CD4-positive, alpha-beta T cell (primary cell): ENCODE measurements at regions not wholly inside any gene's neighbourhood (a gene's known extent, or its start where the extent isn't known, plus 50 kb on each side); places are given as distances from the start of the nearest gene placed in this dataset.

Source experiments
- ATAC-seq: fragments of 200-7000 bp; cut with Tn5 transposase; one replicate; pipeline ENCODE4 v1.10.0; 2022; ENCODE audit warnings: mild to moderate bottlenecking; ENCODE audit not compliant: poor library complexity
- CTCF ChIA-PET: fragments of 350-600 bp; sonication (Branson Sonifier 250); formaldehyde crosslinking; loops from one replicate; lab custom pipeline; 2021; ENCODE audit warnings: antibody characterized with exemption, inconsistent platforms; lab: Charles Lee
- POLR2A ChIA-PET: fragments of 350-600 bp; sonication (Branson Sonifier 250); formaldehyde crosslinking; loops from one replicate; lab custom pipeline; 2021; ENCODE audit warnings: antibody characterized with exemption, inconsistent platforms; lab: Charles Lee
- DNase-seq, 14 experiments: peaks; one replicate each; pipeline ENCODE4 v3.0.0-alpha.2; 2013 to 2020; ENCODE audit warnings: mixed read lengths in 2 of 14
- H3K27ac ChIP-seq, 2 donors: one replicate each; pipeline versions ENCODE4 v1.5.1 to v1.7.0; 2013; ENCODE audit warnings: low read length in 2 of 2, low read depth in 1 of 2, mild to moderate bottlenecking in 1 of 2
- H3K27me3 ChIP-seq, 2 experiments: 1 replicate in 1 of 2; 2 replicates in 1 of 2; pipeline versions ENCODE4 v1.6.1 to v1.7.0; 2013; ENCODE audit warnings: low read length in 2 of 2, control low read depth in 1 of 2, mild to moderate bottlenecking in 1 of 2, moderate library complexity in 1 of 2; ENCODE audit not compliant: insufficient read depth in 2 of 2, control insufficient read depth in 1 of 2
- H3K36me3 ChIP-seq: one replicate; pipeline ENCODE4 v1.6.1; 2013; ENCODE audit warnings: low read length, control low read depth; ENCODE audit not compliant: insufficient read depth
- H3K4me1 ChIP-seq: one replicate; pipeline ENCODE4 v1.6.1; 2013; ENCODE audit warnings: low read length, control low read depth; ENCODE audit not compliant: insufficient read depth
- H3K4me3 ChIP-seq: one replicate; pipeline ENCODE4 v1.5.1; 2013; ENCODE audit warnings: mild to moderate bottlenecking, low read length, moderate library complexity
- H3K9me3 ChIP-seq, 2 experiments: 1 replicate in 1 of 2; 2 replicates in 1 of 2; pipeline versions ENCODE4 v1.6.1 to v1.7.0; 2013; ENCODE audit warnings: low read length in 2 of 2, mild to moderate bottlenecking in 2 of 2, control low read depth in 1 of 2, moderate library complexity in 1 of 2; ENCODE audit not compliant: control insufficient read depth in 1 of 2, insufficient read depth in 1 of 2
- H3K27ac Mint-ChIP-seq: one replicate; pipeline ENCODE4 v1.8.0; 2020; ENCODE audit warnings: mixed read lengths
- H3K27me3 Mint-ChIP-seq: one replicate; pipeline ENCODE4 v1.8.0; 2021; ENCODE audit warnings: mixed read lengths
- H3K36me3 Mint-ChIP-seq: one replicate; pipeline ENCODE4 v1.8.0; 2021; ENCODE audit warnings: low read depth, mixed read lengths
- H3K4me1 Mint-ChIP-seq: one replicate; pipeline ENCODE4 v1.8.0; 2021; ENCODE audit warnings: low read depth, mixed read lengths
- H3K4me3 Mint-ChIP-seq: one replicate; pipeline ENCODE4 v1.8.0; 2020; ENCODE audit warnings: mild to moderate bottlenecking, mixed read lengths
- H3K9me3 Mint-ChIP-seq: one replicate; pipeline ENCODE4 v1.8.0; 2020; ENCODE audit warnings: mixed read lengths
- intact Hi-C, 2 experiments: fragments of 100-400 bp; cut with DNase I in 1 of 2; cut with micrococcal nuclease in 1 of 2; formaldehyde crosslinking; loops; one replicate each; pipeline versions ENCODE4 v1.15.1 to v1.9.0; 2023 to 2025; cut with DNase I, micrococcal nuclease
- TF ChIP-seq, protein P1 (sequence below): fragments of 200-600 bp; IDR thresholded peaks from one replicate; pipeline ENCODE4 v1.8.0; 2022; ENCODE audit warnings: antibody characterized with exemption, mild to moderate bottlenecking

DNA sequence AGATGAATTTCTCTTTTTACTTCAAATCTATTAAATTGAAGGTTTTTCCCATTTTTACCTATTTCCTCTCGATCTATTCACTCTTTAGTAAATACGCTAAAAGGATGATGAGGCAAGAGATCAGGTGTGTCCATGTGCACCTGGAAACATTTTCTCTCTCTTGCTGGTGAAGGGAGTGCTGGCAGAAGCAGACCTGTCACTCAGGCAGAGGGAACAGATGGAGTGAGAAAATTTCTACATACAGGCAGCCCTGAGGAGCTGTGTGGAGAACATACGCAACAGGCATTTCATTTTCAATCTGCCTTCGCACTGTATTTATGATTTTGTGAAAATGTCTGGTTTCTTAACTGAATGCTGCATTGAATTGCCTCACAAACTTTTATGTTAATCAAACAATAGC is 249.5 kb downstream of the GPM6A start:
- no peak for DNase-seq
- intact Hi-C loops = no loop called here
- Mint-ChIP-seq H3K4me3 (no peak overlapping the region), H3K4me1 (no peaks in the 10 kb centered on the region), H3K27me3 (no peaks in the 10 kb centered on the region), H3K27ac (no peak overlapping the region), H3K36me3 (no peaks in the 10 kb centered on the region), H3K9me3 (no peaks in the 10 kb centered on the region)
- Histone ChIP-seq H3K4me1 (no peaks in the 10 kb centered on the region), H3K4me3 (no peak overlapping the region), H3K9me3 (peaks cover 0 to 4% of the 10 kb centered on the region in 2 experiments), H3K36me3 (no peaks in the 10 kb centered on the region), H3K27me3 (no peaks in the 10 kb centered on the region), H3K27ac (no peak overlapping the region)
- CTCF ChIA-PET = no interaction called here
- POLR2A ChIA-PET = no interaction called here
- TF ChIP-seq, protein P1, sequence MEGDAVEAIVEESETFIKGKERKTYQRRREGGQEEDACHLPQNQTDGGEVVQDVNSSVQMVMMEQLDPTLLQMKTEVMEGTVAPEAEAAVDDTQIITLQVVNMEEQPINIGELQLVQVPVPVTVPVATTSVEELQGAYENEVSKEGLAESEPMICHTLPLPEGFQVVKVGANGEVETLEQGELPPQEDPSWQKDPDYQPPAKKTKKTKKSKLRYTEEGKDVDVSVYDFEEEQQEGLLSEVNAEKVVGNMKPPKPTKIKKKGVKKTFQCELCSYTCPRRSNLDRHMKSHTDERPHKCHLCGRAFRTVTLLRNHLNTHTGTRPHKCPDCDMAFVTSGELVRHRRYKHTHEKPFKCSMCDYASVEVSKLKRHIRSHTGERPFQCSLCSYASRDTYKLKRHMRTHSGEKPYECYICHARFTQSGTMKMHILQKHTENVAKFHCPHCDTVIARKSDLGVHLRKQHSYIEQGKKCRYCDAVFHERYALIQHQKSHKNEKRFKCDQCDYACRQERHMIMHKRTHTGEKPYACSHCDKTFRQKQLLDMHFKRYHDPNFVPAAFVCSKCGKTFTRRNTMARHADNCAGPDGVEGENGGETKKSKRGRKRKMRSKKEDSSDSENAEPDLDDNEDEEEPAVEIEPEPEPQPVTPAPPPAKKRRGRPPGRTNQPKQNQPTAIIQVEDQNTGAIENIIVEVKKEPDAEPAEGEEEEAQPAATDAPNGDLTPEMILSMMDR = no peak
- no peak for ATAC-seq
